CD4-positive, alpha-beta T cell treated with Interleukin-4 for 4 hours (primary cell): ENCODE measurements at regions not wholly inside any gene's neighbourhood (a gene's known extent, or its start where the extent isn't known, plus 50 kb on each side); places are given as distances from the start of the nearest gene placed in this dataset.
"Not testable (repeated sequence)": the region's sequence is repeated elsewhere in the genome, so short reads cannot be mapped to it uniquely, and the experiment has no call there.

Experiments
- DNase-seq: peaks from one replicate; pipeline ENCODE4 v3.0.0-alpha.2; 2020

DNA sequence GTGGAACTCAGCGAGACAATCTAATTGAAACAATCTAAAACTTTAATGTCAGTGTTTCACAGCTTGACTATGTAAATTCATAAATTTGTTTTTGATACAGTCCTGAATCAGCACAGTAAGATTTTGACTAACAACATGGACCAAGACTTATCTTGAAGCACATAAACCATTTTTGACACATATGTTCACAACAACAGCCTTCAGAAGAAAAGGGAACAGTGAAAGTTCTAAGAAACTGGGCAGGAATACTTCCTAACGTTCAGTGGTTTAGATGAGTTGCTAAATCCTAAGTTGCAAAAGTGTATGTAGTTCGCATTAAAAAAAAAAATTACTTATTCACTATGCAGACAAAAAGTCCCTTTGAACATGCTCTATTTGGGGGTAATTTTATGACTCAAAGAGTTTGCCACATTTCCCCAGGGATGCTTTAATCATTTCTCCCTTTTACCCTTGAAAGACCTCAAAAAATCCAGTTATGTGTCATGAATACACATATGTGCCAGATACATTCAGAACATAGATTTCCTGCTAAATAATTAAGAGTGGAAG is 120.2 kb downstream of the MRPL39 start:
- no peak for DNase-seq

DNA sequence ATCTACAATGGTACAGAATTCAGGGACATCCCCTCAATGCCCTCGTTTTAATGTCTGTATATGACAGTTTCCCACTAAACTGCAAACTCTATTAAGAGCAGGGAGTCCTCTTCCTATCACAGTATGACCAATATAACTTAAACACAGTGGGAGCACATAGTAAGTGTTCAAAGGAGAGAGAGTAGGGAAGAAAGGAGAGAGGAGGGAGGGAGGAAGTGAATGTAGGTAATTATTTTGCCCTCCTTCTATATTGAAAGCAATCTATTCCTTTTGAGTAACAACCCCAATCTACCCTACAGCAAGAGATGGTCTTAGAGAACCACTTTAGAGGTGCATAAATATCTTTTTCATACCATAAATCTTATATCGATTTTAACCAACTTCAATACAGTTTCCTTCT is 121.4 kb downstream of the MRPL39 start:
- no peak for DNase-seq

GRCh38 chr21:25467896-25468295 is 139.4 kb downstream of the MRPL39 start:
- DNase-seq, result no peak

DNA sequence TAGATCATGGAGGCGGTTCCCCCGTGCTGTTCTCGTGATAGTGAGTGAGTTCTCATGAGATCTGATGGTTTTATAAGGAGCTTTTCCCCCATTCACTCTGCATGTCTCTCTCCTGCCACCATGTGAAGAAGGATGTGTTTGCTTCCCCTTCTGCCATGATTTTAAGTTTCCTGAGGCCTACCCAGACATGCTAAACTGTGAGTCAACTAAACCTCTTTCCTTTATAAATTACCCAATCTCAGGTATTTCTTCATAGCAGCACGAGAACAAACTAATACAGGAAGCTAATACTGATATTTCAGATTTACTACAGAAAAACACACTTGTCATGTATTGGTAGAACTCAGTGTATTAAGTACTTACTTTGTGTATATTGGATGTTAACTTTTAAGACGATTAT is 140.2 kb downstream of the MRPL39 start:
- not testable (repeated sequence) for DNase-seq

GRCh38 chr21:25466470-25466869 is 140.8 kb downstream of the MRPL39 start:
- DNase-seq, result no peak

GRCh38 chr21:25465263-25465662 is 142.0 kb downstream of the MRPL39 start:
- DNase-seq, result peak; percentile 14

GRCh38 chr21:25464275-25464674 is 143.0 kb downstream of the MRPL39 start:
- DNase-seq, result peak; percentile 85

GRCh38 chr21:25462517-25462971 is 144.7 kb downstream of the MRPL39 start:
- DNase-seq, result peak; percentile 18

DNA sequence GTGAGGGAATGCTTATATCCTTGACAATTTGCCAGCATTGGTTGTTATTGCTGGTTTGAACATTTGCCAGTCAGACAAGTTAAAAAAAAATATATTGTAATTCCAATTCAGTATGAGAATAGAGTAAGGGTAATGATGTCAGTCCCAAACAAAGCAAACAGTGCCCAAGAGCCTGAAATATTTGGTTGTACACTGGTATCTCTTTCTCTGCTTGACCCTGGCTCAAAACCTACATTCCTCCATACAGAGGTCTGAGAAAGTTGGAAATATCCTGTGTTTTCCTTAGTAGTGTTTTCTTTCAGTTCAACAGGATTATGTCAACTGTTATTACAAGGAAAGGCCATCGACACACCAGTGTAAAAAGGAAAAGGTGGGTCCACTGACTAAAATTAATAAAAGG is 145.6 kb downstream of the MRPL39 start:
- no peak for DNase-seq

DNA sequence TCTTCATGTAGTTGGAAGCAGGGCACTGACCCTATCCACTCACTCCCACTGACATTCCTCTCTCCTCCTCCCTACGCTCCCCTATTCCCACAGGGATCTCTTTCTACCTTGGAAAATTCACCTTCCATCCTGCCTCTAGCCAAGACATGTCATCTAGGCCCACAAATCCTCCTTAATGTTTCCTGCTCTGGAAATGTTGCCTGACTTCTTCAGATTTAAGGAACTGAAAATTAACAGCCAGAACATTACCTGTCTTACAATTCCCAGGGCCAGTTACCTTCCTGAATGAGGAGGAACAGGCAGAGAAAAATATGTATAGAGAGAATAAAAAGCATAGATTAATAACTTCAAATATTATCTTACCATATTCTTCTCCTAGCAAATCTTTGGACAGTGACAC is 147.3 kb downstream of the MRPL39 start:
- DNase-seq, result no peak

DNA sequence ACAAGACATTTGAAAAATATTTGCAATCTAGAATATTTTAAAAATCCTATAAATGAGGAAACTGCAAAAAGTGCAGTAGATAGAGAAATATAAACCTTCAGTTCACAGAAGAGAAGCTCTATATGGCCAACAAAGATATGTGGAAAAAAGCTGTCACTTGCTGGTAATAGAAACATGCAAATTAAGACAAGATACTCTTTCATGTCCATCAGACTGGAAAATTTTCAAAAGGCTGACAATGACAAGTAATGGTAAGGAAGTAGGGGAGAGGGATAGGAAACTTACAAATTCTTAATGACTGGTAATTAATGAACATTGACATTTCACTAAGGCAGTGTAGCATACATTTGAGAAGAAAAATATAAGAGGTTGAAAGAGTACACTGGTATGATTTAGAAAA is 147.9 kb downstream of the MRPL39 start:
- no peak for DNase-seq

GRCh38 chr21:25458484-25458883 is 148.8 kb downstream of the MRPL39 start:
- DNase-seq, result no peak

GRCh38 chr21:25457946-25458345 is 149.3 kb downstream of the MRPL39 start:
- no peak for DNase-seq

- DNase-seq, result peak; percentile 77
These were observed 149.9 kb downstream of the MRPL39 start for GRCh38 chr21:25457411-25457810.

GRCh38 chr21:25456672-25457071 is 150.6 kb downstream of the MRPL39 start:
- peak; percentile 86 for DNase-seq

GRCh38 chr21:25453524-25453923 is 153.8 kb downstream of the MRPL39 start:
- no peak for DNase-seq

DNA sequence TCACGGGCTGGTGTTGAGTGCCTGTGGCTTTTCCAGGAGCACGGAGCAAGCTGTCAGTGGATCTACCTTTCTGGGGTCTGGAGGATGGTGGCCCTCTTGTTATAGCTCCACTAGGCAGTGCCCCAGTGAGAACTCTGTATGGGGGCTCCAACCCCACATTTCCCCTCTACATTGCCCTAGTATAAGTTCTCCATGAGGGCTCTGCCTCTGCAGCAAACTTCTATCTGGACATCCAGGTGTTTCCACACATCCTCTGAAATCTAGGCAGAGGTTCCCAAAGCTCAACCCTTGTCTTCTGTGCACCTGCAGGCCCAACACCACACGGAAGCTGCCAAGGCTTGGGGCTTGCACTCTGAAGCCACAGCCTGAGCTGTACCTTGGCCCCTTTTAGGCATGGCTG is 157.3 kb downstream of the MRPL39 start:
- DNase-seq, result no peak

GRCh38 chr21:25441835-25442234 is 165.4 kb downstream of the MRPL39 start:
- DNase-seq, result no peak

- not testable (repeated sequence) for DNase-seq
These were observed 169.8 kb downstream of the MRPL39 start for GRCh38 chr21:25437465-25437864.

DNA sequence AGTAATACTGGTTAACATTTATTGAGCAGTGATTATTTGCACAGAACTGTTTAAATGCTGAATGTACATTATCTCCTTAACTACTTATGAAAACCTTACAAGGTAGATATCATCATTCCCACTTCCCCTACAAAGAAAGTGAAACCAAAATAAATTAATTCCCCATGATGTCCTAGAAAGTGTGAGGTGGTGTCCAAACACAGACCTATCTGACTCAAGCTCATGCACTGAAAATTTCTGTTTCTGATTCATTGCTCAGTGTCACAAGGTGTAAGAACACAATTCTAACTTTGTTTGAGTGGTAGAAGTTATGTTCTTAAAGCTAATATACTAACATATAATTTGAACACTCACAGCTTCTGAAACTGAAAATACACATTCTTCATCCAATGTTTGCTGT is 178.7 kb downstream of the MRPL39 start:
- DNase-seq, result peak; percentile 11

GRCh38 chr21:25427828-25428227 is 179.5 kb downstream of the MRPL39 start:
- no peak for DNase-seq

DNA sequence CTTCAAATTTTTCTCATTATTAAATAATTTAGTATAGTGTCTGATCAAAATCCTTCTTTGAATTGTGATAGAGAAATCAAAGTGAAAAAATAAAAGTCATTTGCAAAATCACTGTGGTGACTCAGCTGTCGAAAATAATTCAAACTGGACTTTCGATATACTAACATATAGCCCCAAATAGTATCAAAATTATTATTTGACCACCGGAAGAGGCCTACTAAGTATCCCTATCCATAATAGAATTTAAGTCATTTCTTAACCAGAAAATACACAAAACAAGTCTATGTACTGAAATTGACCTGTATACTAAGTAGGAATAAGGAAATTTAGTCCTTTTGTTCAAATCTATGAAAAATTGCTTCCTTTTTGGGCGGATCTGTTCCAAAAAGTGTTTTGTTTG is 180.7 kb downstream of the MRPL39 start:
- no peak for DNase-seq

DNA sequence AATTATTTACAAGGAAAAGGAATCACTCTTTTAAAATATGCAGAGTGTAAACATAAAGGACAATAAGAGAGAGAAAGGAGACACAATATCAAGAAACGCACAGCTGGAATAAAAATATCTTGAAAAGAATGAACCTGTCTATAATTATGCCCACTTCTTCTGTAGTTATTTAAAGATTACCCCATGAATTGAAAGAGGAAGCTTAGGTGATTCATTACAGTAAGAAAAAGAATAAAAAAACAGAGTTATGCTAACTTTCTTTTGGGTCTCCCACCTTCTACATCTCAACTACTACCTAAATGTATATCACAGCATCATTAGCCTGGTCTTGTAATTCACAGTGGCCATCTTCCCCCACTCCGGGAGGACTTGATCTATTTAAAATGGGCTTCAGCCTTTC is 182.1 kb downstream of the MRPL39 start:
- no peak for DNase-seq

GRCh38 chr21:25424634-25425033 is 182.6 kb downstream of the MRPL39 start:
- DNase-seq, result no peak

GRCh38 chr21:25424048-25424447 is 183.2 kb downstream of the MRPL39 start:
- DNase-seq, result no peak
